IPS-18c (cell line): ENCODE measurements at regions not wholly inside any gene's neighbourhood (a gene's known extent, or its start where the extent isn't known, plus 50 kb on each side); places are given as distances from the start of the nearest gene placed in this dataset.

Source experiments
- H3K4me3 ChIP-seq: 2 replicates; pipeline ENCODE4 v1.7.0; 2013; ENCODE audit warnings: low read depth, mild to moderate bottlenecking, low read length, moderate library complexity; ENCODE audit not compliant: insufficient read depth
- H3K9me3 ChIP-seq: one replicate; pipeline ENCODE4 v1.6.1; 2013; ENCODE audit warnings: mild to moderate bottlenecking, low read length, moderate library complexity; ENCODE audit not compliant: control insufficient read depth, insufficient read depth

DNA sequence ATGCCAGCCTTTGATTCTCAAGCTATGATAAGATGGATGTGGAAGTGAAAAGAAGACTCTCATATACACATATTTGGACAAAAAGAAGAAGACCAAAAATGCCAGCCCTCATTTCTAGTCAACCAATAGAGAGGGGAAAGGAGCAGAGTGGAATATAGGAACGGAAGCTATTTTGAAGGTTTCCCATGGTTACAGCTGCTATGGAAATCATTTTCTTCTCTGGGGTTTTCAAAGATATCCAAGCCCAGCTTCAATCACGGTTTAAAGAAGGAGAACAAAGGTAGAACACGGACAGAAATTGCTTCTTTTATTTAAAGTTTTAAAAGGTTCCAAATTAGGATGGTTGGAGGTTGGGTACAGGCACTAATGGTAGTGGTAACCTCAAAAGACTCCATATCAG, 181.0 kb upstream of the PRICKLE2 start:
- no peaks in the 10 kb centered on the region for H3K9me3 ChIP-seq
- H3K4me3 ChIP-seq, result no peak overlapping the region

- H3K9me3 ChIP-seq, result no peaks in the 10 kb centered on the region
Observed at GRCh38 chr3:64405211-64405835, 180.1 kb upstream of the PRICKLE2 start.

DNA sequence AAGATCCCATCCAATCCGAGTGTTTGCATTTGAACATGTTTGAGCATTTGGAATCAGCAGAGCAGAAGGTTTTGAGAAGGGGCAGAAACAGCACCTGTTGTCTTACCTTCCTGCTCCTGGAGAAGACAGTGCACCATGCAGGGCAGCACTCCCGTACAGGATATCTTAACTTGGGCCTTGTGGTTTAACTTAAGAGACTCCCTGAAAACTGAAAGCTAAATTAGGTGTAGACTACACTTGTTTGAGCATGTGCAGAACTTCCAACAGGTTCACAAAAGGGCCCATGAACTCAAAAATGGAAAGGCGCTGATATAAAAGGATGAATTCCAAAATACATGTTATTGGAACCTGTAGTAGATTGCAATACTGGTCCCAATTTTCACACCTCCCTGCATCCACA, 175.4 kb upstream of the PRICKLE2 start:
- Histone ChIP-seq H3K9me3 (no peaks in the 10 kb centered on the region), H3K4me3 (no peak overlapping the region)

More at GRCh38 chr3:64405211-64405835, 180.1 kb upstream of the PRICKLE2 start:
- no peak overlapping the region for H3K4me3 ChIP-seq

DNA sequence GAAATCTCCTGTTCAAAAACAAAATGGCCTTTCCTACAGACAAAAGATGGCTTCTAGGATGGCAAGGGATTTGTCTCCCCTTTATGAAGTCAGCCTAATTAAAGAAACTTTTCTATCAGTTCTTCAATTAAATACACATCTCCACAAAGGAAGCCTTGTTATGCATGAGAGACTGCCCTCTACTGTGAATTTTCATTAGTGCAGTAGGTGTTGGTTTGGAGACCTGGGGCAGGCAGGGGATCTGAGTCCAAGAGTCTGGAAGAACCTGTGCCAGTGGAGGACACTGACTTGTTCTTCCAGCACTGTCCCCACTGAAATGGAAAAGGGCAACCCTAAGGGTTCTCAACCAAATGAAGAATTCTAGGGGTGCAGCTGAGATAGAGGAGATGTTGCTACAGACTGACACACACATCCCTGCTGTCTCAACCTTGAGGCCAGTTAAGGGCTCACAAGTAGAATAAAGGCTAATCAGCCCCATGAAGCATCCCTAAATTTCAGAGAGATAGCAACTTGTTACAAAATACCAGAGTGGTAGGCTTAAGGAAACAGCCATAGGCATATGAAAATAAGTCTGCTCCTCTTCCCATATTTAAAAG, 174.0 kb upstream of the PRICKLE2 start:
- no peak overlapping the region for H3K4me3 ChIP-seq
- no peaks in the 10 kb centered on the region for H3K9me3 ChIP-seq

DNA sequence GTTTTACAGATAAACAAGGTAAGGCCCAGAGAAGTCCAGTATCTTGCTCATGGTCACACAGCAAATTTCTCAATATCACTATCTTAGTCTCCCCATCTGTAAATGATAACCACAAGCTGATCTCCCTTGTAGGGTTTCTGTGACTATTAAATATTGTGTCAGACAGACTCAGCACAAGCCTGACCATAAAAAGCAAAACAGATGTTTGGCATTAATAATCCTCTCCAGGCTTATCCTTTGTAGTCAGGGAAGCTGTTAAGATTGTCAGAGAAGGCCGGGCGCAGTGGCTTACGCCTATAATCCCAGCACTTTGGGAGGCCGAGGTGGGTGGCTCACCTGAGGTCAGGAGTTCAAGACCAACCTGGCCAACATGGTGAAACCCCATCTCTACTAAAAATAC, 173.2 kb upstream of the PRICKLE2 start:
- Histone ChIP-seq H3K4me3 (no peak overlapping the region), H3K9me3 (no peaks in the 10 kb centered on the region)

- Histone ChIP-seq H3K9me3 (no peaks in the 10 kb centered on the region), H3K4me3 (no peak overlapping the region)
Observed at GRCh38 chr3:64398006-64398405, 172.7 kb upstream of the PRICKLE2 start.

DNA sequence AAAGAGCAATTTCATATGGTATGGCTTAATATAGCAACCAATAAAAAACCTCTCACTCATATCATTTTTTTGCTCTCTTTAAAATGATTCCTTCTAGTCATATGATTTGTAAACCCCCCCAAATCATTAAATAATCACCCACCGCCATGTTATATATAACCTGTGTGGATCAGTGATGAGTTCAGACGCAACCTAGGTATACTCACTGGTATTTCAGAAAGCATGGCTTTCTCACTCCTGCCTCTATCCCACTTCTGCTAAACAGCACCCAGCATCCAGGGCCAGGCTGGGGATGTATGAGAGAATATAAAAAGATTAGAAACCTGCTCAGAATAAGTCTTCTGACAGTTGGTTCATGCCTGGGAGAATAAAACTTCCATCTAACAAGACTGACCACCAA, 172.3 kb upstream of the PRICKLE2 start:
- Histone ChIP-seq H3K9me3 (no peaks in the 10 kb centered on the region), H3K4me3 (no peak overlapping the region)

GRCh38 chr3:64395490-64395889, 170.2 kb upstream of the PRICKLE2 start:
- Histone ChIP-seq H3K4me3 (no peak overlapping the region), H3K9me3 (no peaks in the 10 kb centered on the region)

GRCh38 chr3:64393193-64393592, 167.9 kb upstream of the PRICKLE2 start:
- H3K9me3 ChIP-seq, result no peaks in the 10 kb centered on the region
- no peak overlapping the region for H3K4me3 ChIP-seq

DNA sequence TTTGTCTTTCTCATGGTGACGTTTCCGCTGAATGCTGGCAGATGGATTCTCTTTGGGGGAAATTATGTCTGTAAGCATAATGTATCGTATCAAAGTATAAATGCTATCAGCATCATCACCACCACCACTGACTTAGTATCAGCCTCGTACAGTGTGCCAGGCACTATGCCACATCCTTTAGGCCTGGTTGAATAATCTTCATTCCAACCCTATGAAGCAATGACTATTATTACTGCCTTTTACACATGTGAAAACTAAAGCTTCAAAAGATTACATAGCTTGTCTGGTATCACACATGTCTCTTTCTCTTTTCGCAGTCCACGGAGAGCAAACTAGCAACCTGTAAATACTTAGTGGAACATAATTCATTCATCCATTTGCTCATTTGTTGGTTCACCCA, 166.7 kb upstream of the PRICKLE2 start:
- no peak overlapping the region for H3K4me3 ChIP-seq

DNA sequence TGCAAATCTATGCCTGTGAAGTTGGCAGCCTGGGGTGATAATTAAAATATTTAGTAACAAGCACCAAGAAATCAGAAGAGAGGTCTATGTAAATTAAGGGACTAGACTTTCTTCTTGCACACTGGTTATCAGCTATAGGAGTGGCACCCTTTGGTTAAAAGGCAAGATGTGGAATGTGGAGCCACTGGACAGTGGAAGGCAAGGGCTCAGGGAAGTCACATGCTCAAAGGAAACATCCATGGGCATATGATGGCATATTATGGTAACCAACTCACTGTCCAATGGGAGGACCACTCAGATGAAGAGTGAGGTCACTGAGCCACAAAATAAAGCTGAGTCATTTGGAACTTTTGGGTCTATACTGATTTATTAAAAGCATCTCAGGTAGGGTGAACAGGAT, 165.6 kb upstream of the PRICKLE2 start:
- Histone ChIP-seq H3K4me3 (no peak overlapping the region), H3K9me3 (no peaks in the 10 kb centered on the region)

More for the DNA sequence above, 166.7 kb upstream of the PRICKLE2 start:
- H3K9me3 ChIP-seq, result no peaks in the 10 kb centered on the region

- H3K4me3 ChIP-seq, result no peak overlapping the region
- H3K9me3 ChIP-seq, result no peaks in the 10 kb centered on the region
Observed at GRCh38 chr3:64388886-64389285, 163.6 kb upstream of the PRICKLE2 start.

GRCh38 chr3:64387688-64388087, 162.4 kb upstream of the PRICKLE2 start:
- H3K9me3 ChIP-seq, result no peaks in the 10 kb centered on the region
- no peak overlapping the region for H3K4me3 ChIP-seq

- H3K9me3 ChIP-seq, result no peaks in the 10 kb centered on the region
- H3K4me3 ChIP-seq, result no peak overlapping the region
Observed at GRCh38 chr3:64385277-64385676, 160.0 kb upstream of the PRICKLE2 start.

GRCh38 chr3:64384561-64384960, 159.3 kb upstream of the PRICKLE2 start:
- no peaks in the 10 kb centered on the region for H3K9me3 ChIP-seq
- H3K4me3 ChIP-seq, result no peak overlapping the region

DNA sequence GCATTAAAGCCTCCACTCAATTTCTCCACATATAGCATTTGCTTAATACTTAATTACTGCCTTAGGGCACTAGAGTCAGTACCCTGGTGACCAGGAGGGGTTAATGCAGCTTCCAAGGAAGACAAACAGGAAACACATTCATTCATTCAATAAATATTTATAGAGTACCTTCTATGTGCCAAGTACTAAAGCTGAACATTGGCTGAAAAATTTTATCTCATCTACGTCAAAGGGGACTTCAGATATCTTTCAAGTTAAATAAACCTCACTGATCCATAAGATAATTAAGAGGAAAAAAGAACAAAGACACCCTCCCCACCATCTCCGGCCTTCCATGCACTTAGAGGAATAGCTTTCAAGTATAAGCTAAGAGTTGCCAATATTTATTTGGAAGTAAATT, 156.9 kb upstream of the PRICKLE2 start:
- Histone ChIP-seq H3K9me3 (no peaks in the 10 kb centered on the region), H3K4me3 (no peak overlapping the region)

GRCh38 chr3:64381367-64381766, 156.1 kb upstream of the PRICKLE2 start:
- H3K9me3 ChIP-seq, result no peaks in the 10 kb centered on the region
- no peak overlapping the region for H3K4me3 ChIP-seq

DNA sequence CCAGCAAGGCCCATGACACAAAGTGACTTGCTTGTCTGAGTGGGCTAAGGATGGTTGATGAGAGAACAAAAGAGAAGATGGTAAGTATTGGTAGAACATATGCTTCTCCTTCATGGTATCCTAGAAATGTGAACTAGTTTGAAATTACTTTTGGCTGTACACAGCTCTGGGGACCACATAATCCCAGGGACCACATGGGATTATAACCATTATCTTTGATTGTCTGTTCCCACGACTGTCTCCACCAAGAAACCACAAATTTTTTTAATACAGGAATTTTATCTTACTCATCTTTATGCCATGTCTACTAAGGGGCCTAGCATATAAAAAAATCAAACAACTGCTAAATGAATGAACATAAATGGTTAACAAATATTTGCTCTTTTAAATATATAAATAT, 155.3 kb upstream of the PRICKLE2 start:
- Histone ChIP-seq H3K4me3 (no peak overlapping the region), H3K9me3 (no peaks in the 10 kb centered on the region)

DNA sequence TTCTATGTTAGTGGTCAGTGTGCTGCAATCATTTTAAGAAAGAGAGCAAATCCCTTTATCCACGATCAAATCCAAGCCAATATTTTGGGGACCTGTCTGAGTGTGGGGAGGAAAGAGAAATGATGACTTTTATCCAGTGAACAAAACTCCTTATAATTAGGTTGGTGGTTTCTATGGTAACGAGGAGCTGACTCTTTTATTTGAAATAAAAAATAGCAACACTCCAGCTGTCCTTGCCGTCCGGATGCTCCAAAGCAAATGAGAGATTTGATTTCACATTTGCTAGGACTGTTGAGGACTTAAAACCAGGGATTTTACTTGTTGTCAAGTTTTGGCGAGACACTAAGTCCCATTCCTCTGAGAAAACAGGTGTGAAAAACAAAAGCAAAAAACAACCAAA, 154.0 kb upstream of the PRICKLE2 start:
- Histone ChIP-seq H3K9me3 (no peaks in the 10 kb centered on the region), H3K4me3 (no peak overlapping the region)
